Ishikawa (cell line): ENCODE measurements at regions not wholly inside any gene's neighbourhood (a gene's known extent, or its start where the extent isn't known, plus 50 kb on each side); places are given as distances from the start of the nearest gene placed in this dataset.

Source experiments
- CREB1 ChIP-seq: IDR thresholded peaks from 2 replicates; pipeline ENCODE4 v1.6.1; 2012; ENCODE audit warnings: low read depth
- EGR1 ChIP-seq: IDR thresholded peaks from 2 replicates; pipeline ENCODE4 v1.6.1; 2012
- EP300 ChIP-seq: IDR thresholded peaks from 2 replicates; pipeline ENCODE4 v1.6.1; 2012; ENCODE audit warnings: borderline replicate concordance
- FOXM1 ChIP-seq: IDR thresholded peaks from 2 replicates; pipeline ENCODE4 v1.6.1; 2012; ENCODE audit warnings: low read depth, borderline replicate concordance
- MAX ChIP-seq: IDR thresholded peaks from 2 replicates; pipeline ENCODE4 v1.6.1; 2012
- RAD21 ChIP-seq: IDR thresholded peaks from 2 replicates; pipeline ENCODE4 v1.6.1; 2012; ENCODE audit warnings: low read depth
- TAF1 ChIP-seq: IDR thresholded peaks from 2 replicates; pipeline ENCODE4 v1.6.1; 2012; ENCODE audit warnings: low read depth, mild to moderate bottlenecking
- TCF12 ChIP-seq: IDR thresholded peaks from 2 replicates; pipeline ENCODE4 v1.6.1; 2012; ENCODE audit warnings: low read depth
- TEAD4 ChIP-seq: IDR thresholded peaks from 2 replicates; pipeline ENCODE4 v1.6.1; 2012
- YY1 ChIP-seq: IDR thresholded peaks from 2 replicates; pipeline ENCODE4 v1.6.1; 2012; ENCODE audit warnings: low read depth
- ZBTB7A ChIP-seq: IDR thresholded peaks from 2 replicates; pipeline ENCODE4 v1.6.1; 2012; ENCODE audit warnings: low read depth
- TF ChIP-seq, protein P1 (sequence below): IDR thresholded peaks from 2 replicates; pipeline ENCODE4 v1.6.1; 2012; ENCODE audit warnings: low read depth, mild to moderate bottlenecking
- TF ChIP-seq, protein P2 (sequence below): IDR thresholded peaks from 2 replicates; pipeline ENCODE4 v1.6.1; 2012

DNA sequence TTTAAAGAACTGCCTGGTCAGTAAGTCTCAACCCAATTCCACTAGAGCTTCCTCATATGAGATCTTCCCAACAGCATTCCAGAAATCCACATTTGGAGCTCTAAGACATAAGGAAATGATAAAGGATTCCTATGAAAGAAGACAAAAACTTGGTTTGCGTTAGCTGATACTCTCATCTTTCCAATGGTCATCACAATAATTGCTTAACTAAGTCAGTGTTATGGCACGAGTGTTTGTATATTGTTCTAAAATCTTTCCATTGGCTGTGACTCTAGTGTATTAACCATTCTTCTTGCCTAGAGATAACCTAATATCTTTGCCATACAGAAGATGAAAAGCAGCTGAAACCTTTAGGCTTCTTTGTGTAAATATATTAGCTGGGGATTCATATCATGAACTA lies 289.0 kb downstream of the SNX13 start:
- TF ChIP-seq TCF12, result no peak
- TF ChIP-seq YY1, result no peak
- TF ChIP-seq, protein P1, sequence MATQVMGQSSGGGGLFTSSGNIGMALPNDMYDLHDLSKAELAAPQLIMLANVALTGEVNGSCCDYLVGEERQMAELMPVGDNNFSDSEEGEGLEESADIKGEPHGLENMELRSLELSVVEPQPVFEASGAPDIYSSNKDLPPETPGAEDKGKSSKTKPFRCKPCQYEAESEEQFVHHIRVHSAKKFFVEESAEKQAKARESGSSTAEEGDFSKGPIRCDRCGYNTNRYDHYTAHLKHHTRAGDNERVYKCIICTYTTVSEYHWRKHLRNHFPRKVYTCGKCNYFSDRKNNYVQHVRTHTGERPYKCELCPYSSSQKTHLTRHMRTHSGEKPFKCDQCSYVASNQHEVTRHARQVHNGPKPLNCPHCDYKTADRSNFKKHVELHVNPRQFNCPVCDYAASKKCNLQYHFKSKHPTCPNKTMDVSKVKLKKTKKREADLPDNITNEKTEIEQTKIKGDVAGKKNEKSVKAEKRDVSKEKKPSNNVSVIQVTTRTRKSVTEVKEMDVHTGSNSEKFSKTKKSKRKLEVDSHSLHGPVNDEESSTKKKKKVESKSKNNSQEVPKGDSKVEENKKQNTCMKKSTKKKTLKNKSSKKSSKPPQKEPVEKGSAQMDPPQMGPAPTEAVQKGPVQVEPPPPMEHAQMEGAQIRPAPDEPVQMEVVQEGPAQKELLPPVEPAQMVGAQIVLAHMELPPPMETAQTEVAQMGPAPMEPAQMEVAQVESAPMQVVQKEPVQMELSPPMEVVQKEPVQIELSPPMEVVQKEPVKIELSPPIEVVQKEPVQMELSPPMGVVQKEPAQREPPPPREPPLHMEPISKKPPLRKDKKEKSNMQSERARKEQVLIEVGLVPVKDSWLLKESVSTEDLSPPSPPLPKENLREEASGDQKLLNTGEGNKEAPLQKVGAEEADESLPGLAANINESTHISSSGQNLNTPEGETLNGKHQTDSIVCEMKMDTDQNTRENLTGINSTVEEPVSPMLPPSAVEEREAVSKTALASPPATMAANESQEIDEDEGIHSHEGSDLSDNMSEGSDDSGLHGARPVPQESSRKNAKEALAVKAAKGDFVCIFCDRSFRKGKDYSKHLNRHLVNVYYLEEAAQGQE, result no peak
- no peak for TF ChIP-seq EP300
- no peak for TF ChIP-seq FOXM1
- TF ChIP-seq TAF1, result no peak
- TF ChIP-seq, protein P2, sequence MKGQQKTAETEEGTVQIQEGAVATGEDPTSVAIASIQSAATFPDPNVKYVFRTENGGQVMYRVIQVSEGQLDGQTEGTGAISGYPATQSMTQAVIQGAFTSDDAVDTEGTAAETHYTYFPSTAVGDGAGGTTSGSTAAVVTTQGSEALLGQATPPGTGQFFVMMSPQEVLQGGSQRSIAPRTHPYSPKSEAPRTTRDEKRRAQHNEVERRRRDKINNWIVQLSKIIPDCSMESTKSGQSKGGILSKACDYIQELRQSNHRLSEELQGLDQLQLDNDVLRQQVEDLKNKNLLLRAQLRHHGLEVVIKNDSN, result no peak
- TF ChIP-seq RAD21, result no peak
- TF ChIP-seq MAX, result no peak
- TF ChIP-seq ZBTB7A, result no peak
- no peak for TF ChIP-seq TEAD4
- no peak for TF ChIP-seq EGR1
- TF ChIP-seq CREB1, result no peak
